Stimulated activated memory B cell treated with anti-CD40 and anti-IgM and Interleukin-4, amounts not matched to agents 10 μg/mL and 1 μg/mL and 100 μg/mL, for 72 hours (primary cell): ENCODE measurements at regions not wholly inside any gene's neighbourhood (a gene's known extent, or its start where the extent isn't known, plus 50 kb on each side); places are given as distances from the start of the nearest gene placed in this dataset.

ENCODE experiments used
- ATAC-seq: fragments of 150-1000 bp; cut with Tn5 transposase; 2 replicates; pipeline ENCODE4 v1.10.0; 2021
- H3K27ac Mint-ChIP-seq: one replicate; pipeline ENCODE4 v1.8.0; 2022; ENCODE audit warnings: mild to moderate bottlenecking, mixed read lengths
- H3K27me3 Mint-ChIP-seq: one replicate; pipeline ENCODE4 v1.8.0; 2022; ENCODE audit warnings: mixed read lengths
- H3K36me3 Mint-ChIP-seq: one replicate; pipeline ENCODE4 v1.8.0; 2022; ENCODE audit warnings: mixed read lengths
- H3K4me1 Mint-ChIP-seq: one replicate; pipeline ENCODE4 v1.8.0; 2022; ENCODE audit warnings: mixed read lengths
- H3K4me3 Mint-ChIP-seq: one replicate; pipeline ENCODE4 v1.8.0; 2022; ENCODE audit warnings: mild to moderate bottlenecking, moderate library complexity, mixed read lengths
- H3K9me3 Mint-ChIP-seq: one replicate; pipeline ENCODE4 v1.8.0; 2022; ENCODE audit warnings: mixed read lengths

GRCh38 chr3:24781454-24781853 is 286.8 kb upstream of the THRB start:
- Mint-ChIP-seq H3K4me1 (no peaks in the 10 kb centered on the region), H3K27ac (no peak overlapping the region), H3K4me3 (no peak overlapping the region), H3K36me3 (no peaks in the 10 kb centered on the region), H3K9me3 (peaks cover 12% of the 10 kb centered on the region), H3K27me3 (no peaks in the 10 kb centered on the region)
- no peak for ATAC-seq

GRCh38 chr3:24793896-24794295 is 299.2 kb upstream of the THRB start:
- no peaks in the 10 kb centered on the region for H3K27me3 Mint-ChIP-seq
- H3K27ac Mint-ChIP-seq: no peak overlapping the region
- H3K4me3 Mint-ChIP-seq: no peak overlapping the region
- no peaks in the 10 kb centered on the region for H3K4me1 Mint-ChIP-seq
- no peak for ATAC-seq
- H3K9me3 Mint-ChIP-seq: peaks cover 3% of the 10 kb centered on the region
- H3K36me3 Mint-ChIP-seq: no peaks in the 10 kb centered on the region

- H3K4me3 Mint-ChIP-seq: no peak overlapping the region
- H3K27me3 Mint-ChIP-seq: no peaks in the 10 kb centered on the region
- no peaks in the 10 kb centered on the region for H3K4me1 Mint-ChIP-seq
- H3K27ac Mint-ChIP-seq: no peak overlapping the region
- no peaks in the 10 kb centered on the region for H3K9me3 Mint-ChIP-seq
- ATAC-seq: no peak
- no peaks in the 10 kb centered on the region for H3K36me3 Mint-ChIP-seq
Measured at GRCh38 chr3:24802614-24803013, 308.0 kb upstream of the THRB start.

DNA sequence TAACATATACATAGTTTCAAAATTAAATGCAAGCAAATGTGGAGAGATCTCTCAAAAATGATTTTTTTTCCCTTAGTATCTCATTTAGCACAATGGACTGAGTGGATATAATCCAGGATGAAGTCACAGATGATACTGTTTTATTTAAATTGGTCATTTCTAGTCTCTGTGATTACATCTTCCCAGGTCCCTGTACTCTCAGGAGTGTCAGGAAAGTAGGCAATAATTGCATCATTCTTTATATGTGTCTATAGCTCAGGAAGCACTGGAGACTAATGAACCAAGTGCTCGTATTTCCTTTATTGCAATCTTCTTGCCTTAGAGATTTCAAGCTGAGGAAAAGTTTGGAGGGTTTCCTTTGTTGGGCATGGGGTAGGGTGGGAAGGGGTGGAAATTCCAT is 309.4 kb upstream of the THRB start:
- no peaks in the 10 kb centered on the region for H3K36me3 Mint-ChIP-seq
- no peak overlapping the region for H3K4me3 Mint-ChIP-seq
- no peaks in the 10 kb centered on the region for H3K4me1 Mint-ChIP-seq
- no peak for ATAC-seq
- H3K9me3 Mint-ChIP-seq: peaks cover 2% of the 10 kb centered on the region
- no peaks in the 10 kb centered on the region for H3K27me3 Mint-ChIP-seq
- H3K27ac Mint-ChIP-seq: no peak overlapping the region

- no peaks in the 10 kb centered on the region for H3K36me3 Mint-ChIP-seq
- no peak overlapping the region for H3K4me3 Mint-ChIP-seq
- H3K27ac Mint-ChIP-seq: no peak overlapping the region
- ATAC-seq: no peak
- H3K4me1 Mint-ChIP-seq: no peaks in the 10 kb centered on the region
- peaks cover 7% of the 10 kb centered on the region for H3K9me3 Mint-ChIP-seq
- H3K27me3 Mint-ChIP-seq: no peaks in the 10 kb centered on the region
Measured at GRCh38 chr3:24810881-24811280, 316.2 kb upstream of the THRB start.

GRCh38 chr3:24812116-24812515 is 317.5 kb upstream of the THRB start:
- ATAC-seq: no peak
- Mint-ChIP-seq H3K27me3 (no peaks in the 10 kb centered on the region), H3K27ac (no peak overlapping the region), H3K4me1 (no peaks in the 10 kb centered on the region), H3K9me3 (peaks cover 7% of the 10 kb centered on the region), H3K36me3 (no peaks in the 10 kb centered on the region), H3K4me3 (no peak overlapping the region)

DNA sequence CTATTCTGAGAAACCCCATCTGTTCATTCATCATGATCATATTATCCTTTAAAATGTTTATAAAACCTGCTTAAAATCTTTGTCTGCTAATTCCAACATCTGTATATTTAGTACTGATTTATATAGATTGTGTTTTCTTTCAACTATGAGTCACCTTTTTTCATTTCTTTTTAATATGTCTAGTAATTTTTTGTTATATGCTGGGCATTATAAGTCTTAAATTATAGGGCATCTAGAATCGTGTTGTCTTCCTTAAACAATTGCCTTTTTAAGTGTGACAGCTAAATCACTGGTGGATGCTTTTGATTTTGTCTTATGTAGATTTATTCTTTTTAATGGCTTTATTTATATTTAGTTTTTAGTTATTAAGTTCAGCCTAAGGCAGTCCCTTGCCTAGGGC is 323.4 kb upstream of the THRB start:
- H3K27ac Mint-ChIP-seq: no peak overlapping the region
- no peak for ATAC-seq
- H3K36me3 Mint-ChIP-seq: no peaks in the 10 kb centered on the region
- H3K9me3 Mint-ChIP-seq: peaks cover 11% of the 10 kb centered on the region
- no peaks in the 10 kb centered on the region for H3K4me1 Mint-ChIP-seq
- H3K4me3 Mint-ChIP-seq: no peak overlapping the region
- H3K27me3 Mint-ChIP-seq: no peaks in the 10 kb centered on the region

DNA sequence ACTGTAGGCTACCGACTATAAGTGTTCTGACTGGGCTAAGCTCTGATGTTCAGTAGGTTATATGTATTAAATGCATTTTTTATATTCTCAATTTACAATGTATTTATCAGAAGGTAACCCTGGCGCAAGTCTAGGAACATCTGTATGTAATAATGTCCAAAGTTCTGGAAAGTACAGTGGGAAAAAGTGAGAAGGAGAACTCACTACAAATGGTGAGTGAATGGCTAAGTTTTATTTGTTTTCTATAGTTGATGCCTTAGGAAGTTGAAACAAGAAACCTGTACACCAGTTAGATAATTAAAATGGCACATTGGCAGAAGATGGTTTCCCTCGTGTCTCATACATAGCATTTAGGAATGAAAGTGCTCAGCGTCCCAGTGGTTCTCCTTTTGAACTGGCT is 333.4 kb upstream of the THRB start:
- no peak for ATAC-seq
- H3K4me3 Mint-ChIP-seq: no peak overlapping the region
- no peaks in the 10 kb centered on the region for H3K9me3 Mint-ChIP-seq
- peaks cover 47% of the 10 kb centered on the region for H3K27me3 Mint-ChIP-seq
- no peak overlapping the region for H3K27ac Mint-ChIP-seq
- no peaks in the 10 kb centered on the region for H3K36me3 Mint-ChIP-seq
- no peaks in the 10 kb centered on the region for H3K4me1 Mint-ChIP-seq

DNA sequence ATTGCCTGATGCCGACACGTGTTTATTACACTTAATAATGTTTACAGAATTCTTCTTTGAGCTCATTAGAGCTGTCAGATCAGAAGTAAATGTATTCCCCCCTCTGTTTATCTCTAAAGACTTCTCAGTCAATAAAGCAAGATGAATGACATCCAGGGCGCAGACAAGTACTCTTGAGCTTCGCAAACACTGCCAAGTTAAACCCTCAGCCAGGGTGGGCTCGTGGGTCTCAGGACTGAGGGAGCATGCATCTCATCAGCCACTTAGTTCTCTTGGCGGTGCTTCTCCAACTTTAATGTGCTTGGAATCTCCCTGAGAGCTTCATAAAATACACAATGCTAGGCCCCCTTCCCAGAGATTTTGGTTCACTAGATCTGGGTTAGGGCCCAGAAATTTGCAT is 333.9 kb upstream of the THRB start:
- H3K4me1 Mint-ChIP-seq: no peaks in the 10 kb centered on the region
- no peak overlapping the region for H3K27ac Mint-ChIP-seq
- ATAC-seq: no peak
- H3K4me3 Mint-ChIP-seq: no peak overlapping the region
- H3K9me3 Mint-ChIP-seq: no peaks in the 10 kb centered on the region
- H3K36me3 Mint-ChIP-seq: no peaks in the 10 kb centered on the region
- H3K27me3 Mint-ChIP-seq: peaks cover 47% of the 10 kb centered on the region

GRCh38 chr3:24829011-24829581 is 334.4 kb upstream of the THRB start:
- Mint-ChIP-seq H3K27ac (no peak overlapping the region), H3K36me3 (no peaks in the 10 kb centered on the region), H3K9me3 (no peaks in the 10 kb centered on the region), H3K4me1 (no peaks in the 10 kb centered on the region), H3K4me3 (no peak overlapping the region), H3K27me3 (peaks cover 47% of the 10 kb centered on the region)
- ATAC-seq: no peak

DNA sequence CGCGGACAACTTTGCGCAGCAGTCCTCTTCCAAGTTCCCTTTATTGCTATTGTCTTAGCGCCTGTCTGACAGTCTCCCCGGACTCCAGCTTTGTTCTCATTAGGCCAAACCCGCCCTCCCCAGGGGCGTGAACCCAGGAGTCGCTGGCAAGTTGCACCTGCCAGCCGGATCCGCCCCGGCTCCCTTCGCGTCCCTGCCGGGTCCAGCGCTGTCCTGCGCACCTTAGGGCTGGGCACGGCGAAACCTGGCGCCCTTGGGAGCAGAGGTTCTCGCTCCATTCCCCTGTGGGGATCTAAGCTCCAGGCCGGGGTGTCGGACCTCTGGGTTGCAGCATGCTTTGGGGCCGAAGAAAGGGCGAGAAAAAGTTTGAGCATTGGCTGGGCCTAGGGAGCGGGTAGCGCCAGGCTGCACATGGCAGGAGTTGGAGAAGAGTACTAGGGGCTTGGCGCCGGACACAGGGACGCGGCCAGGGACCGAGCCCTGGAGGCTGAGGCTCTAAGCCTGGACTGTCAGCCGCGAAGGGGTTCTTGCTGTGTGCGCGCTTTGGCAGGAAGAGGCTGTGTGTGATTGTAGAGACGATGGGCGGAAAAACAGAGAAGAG is 335.1 kb upstream of the THRB start:
- Mint-ChIP-seq H3K4me3 (no peak overlapping the region), H3K36me3 (no peaks in the 10 kb centered on the region), H3K4me1 (no peaks in the 10 kb centered on the region), H3K27ac (no peak overlapping the region), H3K27me3 (peaks cover 47% of the 10 kb centered on the region), H3K9me3 (peaks cover 1% of the 10 kb centered on the region)
- no peak for ATAC-seq

GRCh38 chr3:24830230-24831152 is 335.8 kb upstream of the THRB start:
- ATAC-seq: no peak
- H3K27ac Mint-ChIP-seq: no peak overlapping the region
- peaks cover 3% of the 10 kb centered on the region for H3K9me3 Mint-ChIP-seq
- peaks cover 47% of the 10 kb centered on the region for H3K27me3 Mint-ChIP-seq
- no peaks in the 10 kb centered on the region for H3K36me3 Mint-ChIP-seq
- H3K4me1 Mint-ChIP-seq: no peaks in the 10 kb centered on the region
- no peak overlapping the region for H3K4me3 Mint-ChIP-seq

DNA sequence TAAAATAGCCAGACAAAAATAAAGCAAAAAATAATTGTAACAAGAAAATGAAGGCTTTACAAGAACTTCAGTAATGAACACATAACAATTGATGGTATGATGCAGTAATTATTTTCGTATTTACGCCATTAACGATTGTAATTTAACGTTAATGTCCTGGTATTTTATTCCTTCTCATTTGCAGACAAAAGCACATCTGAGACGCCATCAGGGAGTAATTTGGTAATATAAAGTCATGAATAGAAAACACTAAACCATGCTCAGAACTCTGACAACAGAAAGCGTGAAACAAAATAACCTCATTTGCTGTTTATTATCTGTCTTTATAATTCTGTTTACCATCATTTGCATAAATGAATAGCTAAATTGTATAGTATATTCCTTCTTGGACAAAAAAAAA is 336.6 kb upstream of the THRB start:
- H3K4me3 Mint-ChIP-seq: no peak overlapping the region
- ATAC-seq: no peak
- H3K9me3 Mint-ChIP-seq: peaks cover 3% of the 10 kb centered on the region
- no peaks in the 10 kb centered on the region for H3K36me3 Mint-ChIP-seq
- H3K27me3 Mint-ChIP-seq: peaks cover 47% of the 10 kb centered on the region
- H3K27ac Mint-ChIP-seq: no peak overlapping the region
- H3K4me1 Mint-ChIP-seq: no peaks in the 10 kb centered on the region

GRCh38 chr3:24832891-24833290 is 338.2 kb upstream of the THRB start:
- Mint-ChIP-seq H3K36me3 (no peaks in the 10 kb centered on the region), H3K9me3 (peaks cover 3% of the 10 kb centered on the region), H3K27me3 (peaks cover 30% of the 10 kb centered on the region), H3K4me3 (no peak overlapping the region), H3K4me1 (no peaks in the 10 kb centered on the region), H3K27ac (no peak overlapping the region)
- ATAC-seq: peak; percentile 43

GRCh38 chr3:24834442-24834841 is 339.8 kb upstream of the THRB start:
- Mint-ChIP-seq H3K4me3 (no peak overlapping the region), H3K27me3 (peaks cover 14% of the 10 kb centered on the region), H3K36me3 (no peaks in the 10 kb centered on the region), H3K27ac (no peak overlapping the region), H3K4me1 (no peaks in the 10 kb centered on the region), H3K9me3 (peaks cover 3% of the 10 kb centered on the region)
- no peak for ATAC-seq

DNA sequence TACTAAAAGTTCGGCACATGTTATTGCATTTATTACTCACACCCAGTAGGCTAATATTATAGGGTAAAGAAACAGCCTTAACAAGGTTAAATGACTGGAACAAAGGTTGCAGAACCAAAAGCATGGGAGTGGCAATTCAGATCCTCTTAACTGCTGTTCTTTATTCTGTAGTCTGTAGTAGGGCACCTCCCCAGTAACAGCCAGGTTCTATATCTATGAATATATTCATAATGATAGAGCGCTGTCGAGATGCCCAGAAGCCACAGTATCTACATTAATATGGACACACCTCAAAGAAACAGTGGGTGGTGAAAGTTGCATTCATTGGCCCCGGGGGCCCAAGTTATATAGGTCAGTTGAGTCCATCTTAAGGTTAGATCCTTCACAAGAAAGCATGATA is 340.9 kb upstream of the THRB start:
- Mint-ChIP-seq H3K9me3 (peaks cover 3% of the 10 kb centered on the region), H3K4me3 (no peak overlapping the region), H3K27me3 (peaks cover 4% of the 10 kb centered on the region), H3K27ac (no peak overlapping the region), H3K36me3 (no peaks in the 10 kb centered on the region), H3K4me1 (no peaks in the 10 kb centered on the region)
- ATAC-seq: no peak
